NCI-H146 (cell line): ENCODE measurements at regions not wholly inside any gene's neighbourhood (a gene's known extent, or its start where the extent isn't known, plus 50 kb on each side); places are given as distances from the start of the nearest gene placed in this dataset.

Experiments used
- DNase-seq: peaks from one replicate; lab custom pipeline; 2025; lab: John Stamatoyannopoulos, UW

DNA sequence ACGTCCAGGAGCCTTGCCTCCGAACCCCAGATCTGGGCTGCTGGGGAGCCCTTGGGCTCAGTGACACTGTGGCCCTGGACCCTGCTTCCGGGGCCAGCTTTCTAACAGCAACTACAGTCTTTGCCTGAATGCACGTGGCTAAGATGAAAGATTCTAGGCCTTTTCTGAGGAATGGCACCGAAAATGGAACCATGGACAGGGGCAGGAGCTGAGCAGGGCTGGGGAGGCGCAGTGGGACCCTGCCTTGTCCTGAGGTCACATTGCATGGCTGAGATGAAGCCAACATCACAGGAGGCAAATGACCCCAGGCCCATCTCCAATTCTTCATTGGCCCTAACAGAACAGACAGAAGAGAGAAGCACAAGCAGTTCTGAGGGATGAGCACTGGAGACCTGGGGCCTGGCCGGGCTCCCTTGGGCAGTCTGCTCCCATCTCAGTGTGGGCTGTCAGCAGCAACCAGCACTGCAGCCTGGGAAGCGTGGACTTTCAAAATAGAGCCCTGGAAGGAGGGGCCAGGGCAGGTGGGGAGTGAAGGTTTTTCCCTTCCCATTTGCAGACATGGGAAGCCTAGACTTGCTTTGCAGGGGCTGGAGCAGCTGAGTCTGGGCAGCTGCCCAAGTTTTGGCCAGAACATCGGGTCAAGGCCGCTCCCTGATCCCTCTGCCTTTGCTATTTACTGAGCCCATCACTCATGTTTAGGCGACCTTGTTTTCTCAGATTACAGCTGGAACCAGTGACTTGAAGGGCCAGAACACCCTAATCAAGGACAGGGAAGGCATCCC lies 114.4 kb upstream of the TCERG1L start:
- DNase-seq = no peak

DNA sequence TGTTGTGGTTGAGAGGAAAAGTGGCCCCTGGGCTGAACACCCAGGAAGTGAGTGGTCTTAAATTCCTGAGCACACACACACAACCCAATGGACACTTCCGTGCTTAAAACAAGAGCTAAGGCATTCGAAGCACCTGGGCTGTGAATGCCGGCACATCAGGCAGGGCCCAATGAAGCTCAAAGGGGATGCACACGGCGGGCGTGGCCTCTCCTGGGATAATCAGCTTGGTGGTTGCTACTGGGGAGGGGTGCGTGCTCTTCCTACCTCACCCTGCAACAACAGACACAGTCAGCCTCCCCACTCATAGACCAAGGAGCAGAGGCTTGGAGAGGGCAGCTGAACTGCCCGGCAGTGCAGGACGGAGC lies 115.0 kb upstream of the TCERG1L start:
- DNase-seq = no peak

DNA sequence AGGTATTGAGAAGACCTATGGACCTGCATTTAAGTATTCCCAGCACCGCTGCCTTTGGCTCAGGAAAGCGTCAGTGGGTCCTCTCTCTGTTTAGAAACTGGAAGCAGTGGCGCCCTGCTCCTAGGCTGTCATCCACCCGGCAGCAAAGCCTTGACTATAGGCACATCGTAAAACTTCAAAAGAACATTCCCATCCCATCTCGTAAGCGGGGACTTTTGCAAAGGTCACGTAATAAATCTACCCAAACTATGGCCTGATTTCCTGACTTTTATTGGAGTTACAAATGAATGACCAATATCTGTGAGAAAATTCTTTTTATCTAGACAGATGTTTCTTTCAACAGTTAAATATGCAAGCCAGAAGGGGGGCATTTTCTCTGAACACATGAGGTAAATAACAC lies 115.8 kb upstream of the TCERG1L start:
- DNase-seq = no peak

DNA sequence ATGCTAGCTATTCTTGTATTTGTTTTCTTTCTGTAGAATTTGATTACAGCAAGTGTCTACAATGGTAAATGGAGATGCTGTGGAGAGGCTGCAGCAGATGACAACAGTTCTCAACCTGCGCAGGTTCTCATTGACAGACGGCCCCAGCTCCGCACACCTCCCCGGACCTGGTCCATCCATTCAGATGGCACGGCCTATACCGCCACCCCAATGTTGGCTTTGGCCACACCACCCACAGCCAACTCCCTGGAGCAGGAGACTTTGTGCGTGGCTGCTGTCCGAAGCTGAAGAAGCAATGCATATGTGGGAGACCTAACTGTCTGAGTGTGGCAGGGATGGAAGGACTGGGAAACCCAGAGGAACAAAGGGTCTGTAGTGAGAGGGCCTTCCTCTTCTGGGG lies 116.4 kb upstream of the TCERG1L start:
- DNase-seq = no peak

DNA sequence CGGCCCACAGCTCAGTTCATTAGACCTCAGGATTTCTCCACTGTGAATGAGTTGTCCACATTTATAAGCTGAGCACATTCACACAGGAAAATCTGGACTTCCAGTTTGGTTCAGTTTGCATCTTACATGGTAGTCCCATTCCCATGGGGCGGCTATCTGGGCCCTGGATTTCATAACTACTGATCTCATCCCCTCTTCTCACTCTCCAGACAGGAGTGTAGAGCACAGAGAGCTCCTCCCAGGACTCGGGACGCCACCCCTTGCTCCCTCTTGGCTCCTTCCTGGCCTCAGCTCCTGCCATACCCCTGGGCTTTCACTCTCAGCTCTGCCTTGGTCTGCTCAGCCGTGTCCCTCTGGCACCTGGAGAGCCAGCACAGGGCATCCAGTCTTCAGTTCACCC lies 117.6 kb upstream of the TCERG1L start:
- DNase-seq = no peak

DNA sequence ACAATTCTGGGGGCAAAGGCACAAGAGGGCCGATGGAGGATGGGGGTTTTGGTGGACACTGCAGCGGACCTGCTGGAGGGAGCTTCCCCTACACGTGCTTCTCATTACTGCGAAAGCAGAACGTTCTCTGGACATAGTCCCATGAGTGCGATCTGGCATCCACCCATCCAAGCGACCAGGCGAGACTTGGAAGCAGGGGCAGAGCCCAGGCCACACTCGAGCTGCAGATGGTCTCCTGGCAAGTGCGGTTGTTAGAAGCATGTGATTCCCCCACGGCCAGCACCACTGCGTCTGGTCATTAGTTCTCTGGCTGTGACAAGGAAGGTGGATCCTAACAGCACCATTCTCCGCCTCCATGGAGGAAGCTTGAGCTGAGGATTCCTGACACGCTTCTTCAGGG lies 118.4 kb upstream of the TCERG1L start:
- DNase-seq = no peak

DNA sequence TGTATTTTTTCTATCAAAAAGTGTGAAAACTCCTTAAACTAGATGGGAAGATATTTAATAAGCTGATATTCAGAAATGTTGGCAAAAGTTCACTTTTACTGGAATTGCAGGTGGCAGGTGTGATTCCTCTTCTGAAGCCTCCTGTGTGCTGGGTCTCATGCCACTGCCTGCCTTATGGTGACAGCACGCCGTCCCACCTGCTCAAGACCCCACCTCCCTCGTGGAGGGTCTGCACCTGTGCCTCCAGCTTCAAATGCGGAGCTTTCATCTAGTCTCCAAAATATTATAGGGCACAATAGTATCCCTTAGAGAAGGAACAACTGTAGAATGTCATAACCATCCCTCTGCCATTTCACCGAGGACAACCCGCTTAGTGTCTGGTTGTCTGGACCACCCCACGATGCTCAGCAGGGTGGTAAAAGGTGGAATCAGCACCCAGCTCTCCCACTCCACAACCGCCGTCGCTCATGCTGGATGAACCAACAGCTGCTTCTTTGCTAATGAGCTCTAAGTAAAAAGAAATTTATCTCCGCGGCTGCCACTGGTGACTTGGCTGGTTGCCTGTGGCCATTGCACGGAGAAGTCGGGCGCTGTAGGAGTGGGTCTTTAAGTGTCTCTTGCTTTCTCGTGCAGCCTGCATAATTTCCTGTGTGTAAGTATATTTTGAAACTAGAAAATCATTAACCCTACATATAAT lies 119.3 kb upstream of the TCERG1L start:
- DNase-seq = no peak

DNA sequence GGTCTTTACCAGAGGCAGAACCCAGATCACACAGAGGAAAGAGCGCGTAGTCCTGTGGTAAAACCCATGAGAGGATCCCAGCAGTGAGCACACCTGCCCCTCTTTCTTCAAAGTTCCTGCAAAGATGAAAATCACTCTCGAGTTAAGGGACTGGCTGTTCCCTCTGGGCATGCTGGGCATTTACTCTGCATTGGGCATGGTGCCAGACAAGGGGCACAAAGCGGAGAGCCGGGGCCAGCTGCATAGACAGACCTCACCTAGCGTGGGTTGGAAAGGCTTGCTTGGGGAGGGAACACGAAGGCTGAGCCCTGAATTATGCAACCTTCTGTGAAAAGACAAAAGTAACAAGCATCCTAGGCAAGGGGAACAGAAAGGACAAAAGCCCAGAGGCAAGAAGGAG lies 120.0 kb upstream of the TCERG1L start:
- DNase-seq = no peak

DNA sequence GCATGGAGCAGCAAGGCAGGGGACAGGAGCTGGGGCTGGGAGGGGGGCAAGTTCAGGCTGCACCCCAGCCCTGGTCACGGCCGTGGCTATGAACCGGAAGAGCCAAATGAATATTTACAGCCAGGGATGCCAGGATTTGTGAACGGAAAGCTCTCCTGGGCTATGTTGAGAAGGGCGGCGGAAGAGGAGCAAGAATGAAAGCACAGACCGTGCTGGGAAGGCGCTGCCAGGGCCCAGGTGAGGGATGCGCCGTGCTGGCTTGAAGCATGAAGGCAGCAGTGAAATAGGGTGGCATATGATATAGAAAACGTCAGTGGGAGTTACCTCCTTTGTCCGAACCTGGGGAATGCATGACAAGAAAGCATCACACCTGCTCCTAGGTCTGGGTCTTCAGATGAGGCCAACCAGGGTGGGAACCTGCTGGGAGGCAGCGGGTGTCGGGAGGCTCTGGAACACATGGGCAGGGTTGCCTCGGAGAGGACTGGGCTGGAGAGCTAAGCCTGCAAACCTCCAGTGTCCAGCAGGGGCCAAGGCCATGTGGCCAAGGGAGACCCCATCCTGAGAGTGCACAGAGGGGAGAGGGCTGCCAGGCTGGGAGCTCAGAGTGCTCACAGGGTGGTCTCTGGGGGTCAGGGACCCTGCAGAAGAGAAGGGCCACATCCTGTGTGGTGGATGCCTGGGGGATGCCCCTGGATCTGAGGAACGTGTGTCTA lies 120.6 kb upstream of the TCERG1L start:
- DNase-seq = no peak

DNA sequence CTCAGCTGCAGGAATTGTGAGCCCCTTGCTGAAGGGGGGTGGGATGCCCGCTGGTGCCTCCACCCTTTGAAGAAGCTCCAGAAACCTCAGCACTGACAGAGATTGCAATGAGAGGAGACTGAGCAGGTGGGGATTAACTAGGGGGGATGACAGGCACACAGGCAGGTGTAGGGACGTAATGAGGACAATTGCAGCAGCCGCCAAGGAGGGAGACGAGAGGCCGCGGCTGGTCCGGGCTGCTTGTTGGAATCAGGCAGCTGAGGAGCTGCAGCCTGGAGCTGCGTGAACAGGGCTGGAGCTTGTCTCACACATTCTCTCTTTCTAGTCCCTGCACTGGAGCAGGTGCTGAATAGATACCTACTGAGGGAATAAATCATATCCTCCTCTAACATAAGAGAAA lies 122.0 kb upstream of the TCERG1L start:
- DNase-seq = no peak

DNA sequence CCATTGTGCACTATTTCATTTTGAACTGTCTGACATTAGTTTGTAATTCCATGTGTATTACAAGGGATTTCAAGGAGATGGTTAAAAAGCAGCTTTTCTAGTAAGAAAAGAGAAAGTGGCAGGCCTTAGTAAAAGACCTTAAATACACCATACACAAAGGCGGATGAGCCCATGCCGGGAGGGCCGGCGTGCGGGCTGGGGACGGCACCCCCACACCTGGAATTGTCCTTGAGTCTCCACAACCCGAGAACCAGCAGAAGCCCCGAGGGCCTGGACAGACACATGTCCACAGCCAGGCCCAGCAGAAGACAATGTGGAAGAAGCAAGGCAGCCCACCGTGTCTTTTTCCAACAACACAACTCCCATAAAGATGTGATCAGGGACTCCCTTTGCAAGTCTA lies 123.7 kb upstream of the TCERG1L start:
- DNase-seq = no peak

DNA sequence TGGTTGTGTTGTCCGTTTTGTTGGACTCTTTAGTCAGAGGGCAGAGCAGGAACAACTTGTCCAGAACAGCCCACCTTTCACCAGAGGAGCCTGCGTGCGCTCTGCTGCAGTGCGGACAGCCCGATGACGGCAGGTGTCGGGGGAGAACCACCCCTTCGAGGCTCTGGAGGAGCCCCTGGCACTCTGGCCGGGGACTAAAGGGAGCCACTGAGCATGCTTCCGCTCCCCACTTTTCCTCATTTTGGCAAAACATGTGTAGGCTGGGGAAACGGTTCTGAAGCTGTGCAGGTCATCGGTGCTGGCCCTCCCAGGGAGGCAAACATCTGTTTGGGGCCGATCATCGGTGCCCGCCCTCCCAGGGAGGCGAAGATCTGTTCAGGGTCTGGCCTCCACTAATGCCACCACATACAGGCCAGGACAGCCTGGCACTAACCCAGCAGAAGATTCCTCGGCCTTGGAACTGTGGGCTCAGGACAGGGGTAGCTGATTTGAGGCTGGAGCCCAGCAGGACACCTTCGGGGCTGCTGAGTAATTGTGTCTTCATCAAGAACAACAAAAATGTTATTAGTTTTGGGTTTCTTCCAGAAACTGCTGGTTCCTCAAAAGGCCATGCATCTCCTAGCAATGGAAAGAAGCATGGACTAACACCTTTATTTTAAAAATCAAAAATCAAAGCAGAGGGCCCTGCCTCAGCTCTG lies 124.4 kb upstream of the TCERG1L start:
- no peak for DNase-seq

DNA sequence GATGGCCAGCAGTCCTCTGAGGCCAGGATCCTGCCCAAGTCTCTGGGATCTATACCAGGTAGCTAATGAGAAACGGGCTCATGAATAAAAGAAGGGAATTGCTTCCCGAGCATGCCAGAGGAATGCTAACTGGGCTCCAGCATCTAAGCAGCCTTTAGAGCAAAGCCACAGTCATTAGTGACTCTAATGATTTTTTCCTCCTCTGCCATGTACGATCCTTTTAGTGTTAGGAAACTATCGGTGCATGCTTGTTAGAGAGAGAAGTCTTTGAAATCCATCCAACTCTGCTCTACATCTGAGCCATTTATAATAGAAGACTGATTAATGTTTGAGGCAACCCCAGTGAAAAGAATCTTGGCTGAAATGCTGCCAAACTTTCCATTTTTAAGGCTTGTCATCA lies 124.9 kb upstream of the TCERG1L start:
- no peak for DNase-seq

DNA sequence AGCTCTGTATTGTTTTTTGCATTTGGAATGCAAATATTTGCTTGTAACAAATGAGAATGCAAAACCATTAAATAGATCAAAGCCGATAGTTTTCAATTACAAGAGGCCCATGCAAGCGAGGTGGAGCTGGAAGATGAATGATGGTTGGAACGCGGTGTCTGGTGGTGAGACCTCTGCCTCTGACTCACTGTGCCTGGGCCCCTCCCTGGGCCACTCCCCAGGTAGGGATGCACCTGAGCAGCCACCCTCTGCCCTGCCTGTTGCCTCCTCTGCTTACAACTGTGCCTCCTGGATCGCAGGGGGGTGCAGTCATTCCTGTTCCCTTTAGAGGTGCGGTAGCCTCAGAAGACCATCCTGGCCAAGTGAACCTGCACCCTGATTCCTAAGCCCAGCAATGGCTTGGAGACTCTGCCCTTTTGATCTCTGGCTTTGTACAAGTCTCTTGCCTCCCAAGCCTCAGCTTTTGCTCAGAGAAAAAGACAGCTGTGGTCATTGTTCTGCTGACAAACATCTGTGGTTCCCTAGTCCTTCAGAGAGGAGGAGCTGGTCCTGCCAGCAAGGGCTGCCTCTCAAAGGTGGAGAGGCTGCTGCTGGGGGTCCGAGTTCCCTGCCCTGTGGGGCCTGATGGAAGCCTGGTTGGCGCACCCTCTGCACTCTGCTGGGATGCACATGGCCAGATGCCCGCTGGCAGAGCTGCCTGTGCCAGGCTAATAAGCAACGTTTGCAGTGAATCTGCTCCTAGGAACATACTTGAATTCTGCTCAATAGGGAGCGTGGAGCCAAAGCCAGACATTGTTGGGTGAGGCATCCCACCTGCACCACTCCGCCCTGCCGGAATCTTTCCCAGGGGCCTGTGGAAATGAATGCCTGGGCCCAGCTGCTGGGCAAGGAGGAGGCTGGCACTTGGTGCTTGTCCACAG lies 126.3 kb upstream of the TCERG1L start:
- no peak for DNase-seq

DNA sequence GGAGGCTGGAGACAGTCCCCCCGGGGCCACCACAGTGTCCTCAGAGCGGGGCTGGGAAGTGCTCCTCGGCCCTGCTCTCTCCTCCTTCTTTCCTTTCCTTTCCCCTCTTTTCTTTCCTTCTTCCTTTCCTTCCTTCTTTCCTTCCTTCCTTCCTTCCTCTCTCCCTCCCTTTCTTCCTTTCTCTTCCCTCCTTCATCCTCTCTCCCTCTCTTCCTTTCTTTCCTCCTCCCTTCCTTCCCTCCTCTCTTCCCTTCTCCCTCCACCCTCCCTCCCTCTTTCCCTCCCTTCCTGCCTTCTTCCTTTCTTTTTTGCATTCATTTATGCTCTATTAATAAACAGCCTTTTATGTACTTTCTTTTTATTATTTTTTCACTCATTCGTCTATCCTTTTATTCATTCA lies 127.1 kb upstream of the TCERG1L start:
- DNase-seq = no peak

DNA sequence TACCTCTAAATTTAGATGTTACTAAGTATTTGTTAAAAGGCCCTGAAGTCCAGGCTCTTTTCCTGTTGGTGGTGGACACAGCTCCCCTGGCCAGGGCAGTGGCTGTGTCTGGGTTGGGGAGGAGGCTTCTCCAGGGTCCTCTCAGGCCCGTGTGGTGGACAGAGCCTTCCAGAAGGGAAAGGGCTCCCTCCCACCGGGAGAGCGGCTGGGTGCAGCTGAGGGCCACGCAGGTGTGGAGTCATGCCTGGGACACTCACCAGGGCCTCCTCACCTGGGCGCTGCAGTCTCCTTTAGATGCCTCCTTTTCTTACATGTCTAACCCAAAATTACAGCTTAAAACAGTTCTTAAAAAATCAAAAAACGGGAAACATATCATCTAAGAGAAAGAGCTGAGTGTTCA lies 128.2 kb upstream of the TCERG1L start:
- DNase-seq = no peak

DNA sequence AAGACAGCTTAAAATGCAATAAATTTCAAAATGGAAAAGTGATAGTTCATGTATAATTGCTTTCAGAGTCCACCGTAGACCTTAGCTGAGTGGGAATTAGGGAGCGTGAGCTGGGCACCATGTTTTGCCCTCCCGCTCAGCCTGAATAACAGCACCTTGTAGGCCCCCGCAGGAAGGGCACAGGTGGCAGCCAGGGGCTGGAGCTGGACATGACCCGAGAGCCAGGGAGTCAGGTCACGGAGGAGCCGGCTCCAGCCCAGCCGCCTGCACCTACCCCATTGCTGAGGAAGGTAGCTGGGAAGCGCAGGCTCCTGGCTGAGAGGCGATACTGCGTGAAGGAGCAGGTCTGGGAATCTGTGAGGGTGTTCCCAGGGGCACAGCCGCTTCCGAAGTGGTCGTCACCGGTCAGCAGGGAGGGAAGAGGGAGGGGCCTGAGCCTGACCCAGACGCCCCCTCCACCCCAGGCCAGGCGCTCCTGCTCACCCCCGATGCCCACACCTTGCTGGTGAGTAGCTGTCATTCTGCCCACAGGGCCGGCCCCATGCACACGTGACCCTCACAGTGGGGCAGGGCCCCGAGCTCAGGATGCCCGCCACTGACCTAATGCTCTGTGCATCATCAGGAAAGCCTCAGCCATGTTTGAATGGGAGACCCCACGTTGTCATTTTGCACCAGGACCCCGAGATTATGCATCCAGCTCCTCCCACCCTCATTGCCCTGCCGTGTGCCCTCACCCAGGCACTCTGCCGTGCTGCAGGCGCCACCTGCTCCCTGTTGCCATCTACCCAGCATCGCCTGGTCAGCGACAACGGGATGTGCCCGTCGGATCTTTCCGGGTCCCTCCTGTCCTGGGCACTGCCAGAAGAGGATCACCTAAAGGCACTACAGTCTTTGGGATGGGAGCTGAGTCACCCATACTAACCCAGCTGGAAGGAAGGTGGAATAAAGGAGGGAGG lies 129.2 kb upstream of the TCERG1L start:
- no peak for DNase-seq

DNA sequence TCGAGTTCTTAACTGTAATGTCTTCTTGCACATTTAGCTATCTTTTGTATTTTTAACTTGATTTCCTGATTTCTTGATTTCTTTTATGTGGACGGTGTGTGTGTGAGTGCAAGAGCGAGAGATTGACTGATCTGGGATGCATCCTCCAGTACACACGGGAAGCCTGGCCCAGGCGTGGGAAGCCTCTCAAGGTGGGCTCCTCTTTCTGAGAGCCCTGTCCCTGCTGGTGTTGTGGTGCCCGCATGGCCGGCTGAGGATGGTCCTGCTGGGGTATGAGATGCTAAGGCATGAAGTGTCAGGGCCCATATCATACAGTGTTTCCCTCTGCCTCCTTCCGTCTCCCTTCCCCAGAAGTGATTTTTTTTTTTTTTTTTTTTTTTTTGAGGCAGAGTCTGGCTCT lies 130.8 kb upstream of the TCERG1L start:
- DNase-seq = no peak

DNA sequence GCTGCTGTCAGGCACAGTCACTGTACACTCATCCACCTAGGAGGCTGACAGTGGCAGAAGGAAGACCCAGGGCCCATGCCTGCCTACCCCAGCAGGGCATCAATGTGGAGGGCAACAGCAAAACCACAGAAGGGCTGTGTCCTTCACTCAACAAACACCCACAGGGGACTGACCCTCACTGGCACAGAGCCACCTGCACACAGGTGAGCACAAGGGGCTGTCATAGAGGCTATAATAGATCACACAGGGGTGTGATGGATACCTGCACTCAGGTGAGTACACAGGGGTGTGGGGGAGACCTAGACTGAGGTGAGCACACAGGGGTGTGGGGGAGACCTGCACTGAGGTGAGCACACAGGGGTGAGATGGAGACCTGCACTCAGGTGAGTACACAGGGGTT lies 132.8 kb upstream of the TCERG1L start:
- DNase-seq = no peak

DNA sequence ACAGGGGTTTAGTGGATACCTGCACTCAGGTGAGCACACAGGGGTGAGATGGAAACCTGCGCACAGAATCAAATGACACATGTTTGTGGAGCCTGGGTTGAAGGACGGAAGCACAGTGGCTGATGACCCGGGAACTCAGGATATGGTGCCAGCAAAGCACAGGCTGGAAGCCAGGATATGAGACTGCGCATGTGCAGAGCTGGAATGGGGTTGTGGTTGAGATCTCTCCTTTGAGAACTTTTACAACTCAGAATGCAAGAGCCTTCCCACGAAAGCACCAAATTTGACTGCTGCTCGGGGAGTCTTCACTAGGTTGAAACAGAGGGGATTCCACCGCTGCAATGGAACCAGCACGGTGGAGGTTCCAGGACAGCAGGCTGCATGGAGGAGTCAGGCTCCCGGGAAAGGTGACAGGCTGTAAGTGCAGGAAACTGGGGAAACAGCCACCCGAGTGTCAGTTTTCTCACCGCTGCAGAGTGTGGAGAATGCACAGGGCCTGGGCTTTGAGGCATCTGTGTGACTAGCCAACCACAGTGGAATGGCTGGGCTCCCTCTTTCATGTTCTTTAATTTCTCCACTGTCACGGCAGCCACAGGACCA lies 133.4 kb upstream of the TCERG1L start:
- DNase-seq = no peak
